ENCODE measurements at regions not wholly inside any gene's neighbourhood (a gene's known extent, or its start where the extent isn't known, plus 50 kb on each side); places are given as distances from the start of the nearest gene placed in this dataset.

- TF ChIP-seq CTCF (IDR thresholded peaks at IDR 0.05) (no peak), EP300 (IDR thresholded peaks at IDR 0.05) (no peak), POLR2AphosphoS5 (IDR thresholded peaks at IDR 0.05) (no peak), POLR2A (IDR thresholded peaks at IDR 0.05) (no peak)
Observed at GRCh38 chr7:79666472-79666871, 213.0 kb upstream of the MAGI2 start.

Measured in stomach (tissue), 4 donors.